GM12872 (cell line): ENCODE measurements at regions not wholly inside any gene's neighbourhood (a gene's known extent, or its start where the extent isn't known, plus 50 kb on each side); places are given as distances from the start of the nearest gene placed in this dataset.

ENCODE experiments used
- TF ChIP-seq, protein P1 (sequence below): IDR thresholded peaks from 3 replicates; pipeline ENCODE4 v1.5.1; 2011; ENCODE audit warnings: low read depth, mild to moderate bottlenecking, low read length, moderate library complexity; ENCODE audit not compliant: insufficient read depth

DNA sequence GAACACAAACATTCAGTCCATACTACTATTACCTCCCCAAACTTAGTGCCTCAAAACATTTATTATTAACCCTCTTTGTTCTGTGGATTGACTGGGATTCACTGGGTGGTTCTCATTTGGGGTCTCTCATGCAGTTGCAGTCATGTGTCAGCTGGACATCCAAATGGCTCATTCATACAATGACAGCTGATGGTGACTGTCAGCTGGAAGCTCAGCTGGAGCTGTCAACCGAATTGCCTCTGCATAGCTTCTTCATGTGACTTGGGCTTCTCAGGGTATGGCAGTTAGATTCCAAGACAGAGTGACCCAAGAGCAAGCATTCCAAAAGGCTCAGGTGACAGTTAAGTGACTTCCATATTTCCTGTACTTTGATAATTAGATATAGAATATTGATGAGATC lies 85.2 kb downstream of the CCDC34 start:
- TF ChIP-seq, protein P1, sequence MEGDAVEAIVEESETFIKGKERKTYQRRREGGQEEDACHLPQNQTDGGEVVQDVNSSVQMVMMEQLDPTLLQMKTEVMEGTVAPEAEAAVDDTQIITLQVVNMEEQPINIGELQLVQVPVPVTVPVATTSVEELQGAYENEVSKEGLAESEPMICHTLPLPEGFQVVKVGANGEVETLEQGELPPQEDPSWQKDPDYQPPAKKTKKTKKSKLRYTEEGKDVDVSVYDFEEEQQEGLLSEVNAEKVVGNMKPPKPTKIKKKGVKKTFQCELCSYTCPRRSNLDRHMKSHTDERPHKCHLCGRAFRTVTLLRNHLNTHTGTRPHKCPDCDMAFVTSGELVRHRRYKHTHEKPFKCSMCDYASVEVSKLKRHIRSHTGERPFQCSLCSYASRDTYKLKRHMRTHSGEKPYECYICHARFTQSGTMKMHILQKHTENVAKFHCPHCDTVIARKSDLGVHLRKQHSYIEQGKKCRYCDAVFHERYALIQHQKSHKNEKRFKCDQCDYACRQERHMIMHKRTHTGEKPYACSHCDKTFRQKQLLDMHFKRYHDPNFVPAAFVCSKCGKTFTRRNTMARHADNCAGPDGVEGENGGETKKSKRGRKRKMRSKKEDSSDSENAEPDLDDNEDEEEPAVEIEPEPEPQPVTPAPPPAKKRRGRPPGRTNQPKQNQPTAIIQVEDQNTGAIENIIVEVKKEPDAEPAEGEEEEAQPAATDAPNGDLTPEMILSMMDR = no peak

DNA sequence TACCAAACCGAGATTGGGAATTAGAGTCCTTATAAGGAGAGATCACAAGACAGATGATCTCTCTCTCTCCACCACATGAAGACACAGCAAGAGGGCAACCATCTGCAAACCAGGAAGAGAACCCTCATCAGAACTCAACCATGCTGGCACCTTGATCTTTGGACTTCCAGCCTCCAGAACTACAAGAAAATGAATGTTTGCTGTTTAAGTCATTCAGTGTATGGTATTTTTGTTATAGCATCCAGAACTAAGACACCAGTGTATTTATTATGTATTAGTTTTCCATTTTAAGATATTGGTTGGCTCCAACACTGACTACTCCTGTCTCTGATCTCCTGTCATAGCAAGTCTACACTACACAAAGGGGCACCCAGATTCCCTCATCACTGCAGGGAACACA lies 86.9 kb downstream of the CCDC34 start:
- TF ChIP-seq, protein P1 = no peak

DNA sequence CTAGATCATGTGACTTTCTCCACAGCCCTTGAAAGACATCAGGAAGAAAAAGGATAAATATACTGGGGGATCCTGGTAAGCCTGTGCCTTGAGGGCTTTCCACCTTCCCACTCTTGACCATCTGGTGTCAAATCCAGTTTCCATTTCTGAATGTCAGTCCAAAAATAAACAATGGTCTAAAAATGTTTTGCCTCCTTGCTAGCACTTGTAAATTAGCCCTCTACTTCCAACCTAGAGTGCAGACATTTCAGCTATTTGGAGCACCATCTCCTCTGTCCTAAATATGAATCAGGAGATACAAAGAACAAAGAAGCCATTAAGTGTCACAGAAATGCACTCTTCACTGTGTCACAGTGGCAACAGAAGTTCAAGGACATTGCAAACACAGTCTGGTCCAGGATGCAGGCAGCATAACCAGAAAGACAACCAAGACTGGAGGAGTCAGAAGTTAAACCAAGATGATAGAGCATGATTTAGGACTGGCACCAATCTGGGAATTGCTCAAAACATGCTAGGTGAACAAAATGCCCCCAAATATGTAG lies 88.1 kb downstream of the CCDC34 start:
- TF ChIP-seq, protein P1 = no peak

DNA sequence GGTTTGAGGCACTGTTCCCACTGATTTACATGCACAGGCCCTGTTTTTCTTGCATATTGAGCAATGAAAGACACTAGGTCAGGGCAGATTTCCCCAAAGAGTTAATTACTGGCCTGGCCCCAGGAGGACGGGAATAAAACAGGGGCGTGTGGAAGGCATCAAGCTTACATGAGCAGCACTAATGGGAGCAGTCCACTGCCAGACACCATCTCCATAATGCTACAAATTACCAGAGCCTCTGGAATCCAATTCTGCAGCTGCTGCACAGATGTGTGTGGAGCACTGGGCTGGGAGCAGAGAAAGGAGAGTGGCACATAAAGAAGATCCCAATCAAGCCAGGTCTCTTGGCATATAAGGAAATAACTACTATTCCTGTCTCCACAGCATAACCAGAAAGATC lies 96.9 kb downstream of the CCDC34 start:
- TF ChIP-seq, protein P1 = no peak

DNA sequence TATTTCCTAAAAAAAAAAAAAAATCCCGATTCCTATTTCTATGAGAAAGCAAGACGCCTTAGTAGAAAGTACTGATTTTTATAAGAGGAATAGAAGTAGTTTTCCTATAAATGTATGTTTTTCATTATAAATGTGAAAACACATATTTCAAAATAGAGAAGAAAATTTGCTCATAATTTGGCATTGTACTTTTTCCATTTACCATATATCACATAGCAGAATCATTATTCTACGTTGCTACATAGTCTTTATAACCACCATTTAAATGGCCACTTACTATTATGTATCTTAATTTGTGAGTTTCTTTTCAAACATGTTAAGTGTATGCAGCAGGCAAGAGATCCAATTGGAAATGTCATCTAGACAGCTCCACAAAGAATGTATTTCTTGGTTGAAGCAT lies 99.0 kb downstream of the CCDC34 start:
- TF ChIP-seq, protein P1 = no peak

DNA sequence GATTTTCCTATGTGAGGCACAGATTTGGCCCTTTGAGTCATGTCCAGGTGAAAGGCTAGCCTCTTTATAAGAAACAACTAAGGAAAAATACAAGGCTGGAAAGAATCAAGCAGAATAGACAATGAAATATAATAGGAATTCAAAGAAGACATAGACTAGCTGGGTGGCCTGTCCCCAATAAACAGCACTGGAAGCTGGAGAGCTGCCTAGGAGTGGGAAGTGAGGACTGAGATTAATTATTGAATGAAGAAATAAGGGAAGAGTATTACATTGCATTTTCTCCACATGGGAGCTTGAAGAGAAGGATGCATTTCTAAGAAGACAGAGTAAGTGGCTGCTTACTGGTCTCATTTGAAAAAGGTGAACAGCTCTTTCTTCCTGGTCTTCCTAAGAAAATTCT lies 100.0 kb downstream of the CCDC34 start:
- TF ChIP-seq, protein P1 = no peak

DNA sequence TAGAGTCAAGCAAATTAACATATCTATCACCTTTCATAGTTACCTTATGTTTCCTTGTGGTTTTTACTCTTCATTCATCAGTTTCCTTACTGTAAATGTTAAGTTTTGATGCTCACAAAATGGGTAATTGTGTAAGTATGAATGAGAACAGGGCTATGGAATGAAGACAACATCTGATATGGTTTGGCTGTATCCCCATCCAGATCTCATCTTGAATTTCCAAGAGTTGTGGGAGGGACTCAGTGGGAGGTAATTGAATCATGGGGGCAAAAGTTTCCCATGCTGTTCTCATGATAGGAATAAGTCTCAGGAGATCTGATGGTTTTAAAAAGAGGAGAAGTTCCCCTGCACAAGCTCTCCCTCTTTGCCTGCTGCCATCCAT lies 107.6 kb downstream of the CCDC34 start:
- TF ChIP-seq, protein P1 = no peak
